GM21390 (cell line): ENCODE measurements at regions not wholly inside any gene's neighbourhood (a gene's known extent, or its start where the extent isn't known, plus 50 kb on each side); places are given as distances from the start of the nearest gene placed in this dataset.

Experiments
- ATAC-seq: cut with Tn5 transposase; IDR thresholded peaks from one replicate; pipeline ENCODE4 v1.9.1; 2021; ENCODE audit not compliant: unreplicated experiment

- no peak for ATAC-seq
These were observed 68.4 kb upstream of the TMC3 start for GRCh38 chr15:81442454-81442853.

DNA sequence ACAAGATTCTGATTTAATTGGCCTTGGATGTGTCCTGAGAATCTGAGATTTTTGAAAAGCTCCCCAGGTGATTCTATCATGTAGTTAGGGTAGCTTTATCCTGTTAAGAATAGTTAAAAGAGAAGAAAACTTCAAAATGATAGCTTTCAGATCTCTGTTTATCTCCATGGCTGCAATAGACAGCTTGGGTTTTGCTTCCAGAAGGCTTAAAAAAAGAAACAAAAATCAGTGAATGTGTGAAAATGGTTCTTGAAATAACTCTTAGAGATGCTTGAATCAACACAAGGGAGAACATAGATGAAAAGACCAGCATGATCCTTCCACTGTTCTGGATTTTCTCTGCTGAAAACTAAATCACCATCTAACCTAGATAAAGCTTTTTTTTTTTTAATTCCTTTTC, 60.8 kb upstream of the TMC3 start:
- ATAC-seq: no peak

- no peak for ATAC-seq
These were observed 59.4 kb upstream of the TMC3 start for GRCh38 chr15:81433462-81433861.

DNA sequence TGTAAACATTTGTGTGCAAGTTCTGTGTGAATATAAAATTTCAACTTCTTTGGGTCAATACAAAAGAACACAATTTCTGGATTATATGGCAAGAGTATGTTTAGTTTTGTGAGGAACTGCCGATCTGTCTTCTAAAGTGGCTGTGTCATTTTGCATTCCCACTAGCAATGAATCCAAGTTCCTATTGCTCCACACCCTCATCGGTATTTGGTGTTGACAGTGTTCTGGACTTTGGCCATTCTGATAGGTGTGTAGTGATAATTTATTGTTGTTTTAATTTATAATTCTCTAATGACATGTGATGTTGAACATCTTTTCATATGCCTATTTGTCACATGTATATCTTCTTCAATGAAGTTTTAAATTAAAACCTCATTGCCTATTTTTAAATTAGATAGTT, 58.2 kb upstream of the TMC3 start:
- ATAC-seq: no peak

GRCh38 chr15:81427176-81427575, 53.2 kb upstream of the TMC3 start:
- ATAC-seq: no peak

DNA sequence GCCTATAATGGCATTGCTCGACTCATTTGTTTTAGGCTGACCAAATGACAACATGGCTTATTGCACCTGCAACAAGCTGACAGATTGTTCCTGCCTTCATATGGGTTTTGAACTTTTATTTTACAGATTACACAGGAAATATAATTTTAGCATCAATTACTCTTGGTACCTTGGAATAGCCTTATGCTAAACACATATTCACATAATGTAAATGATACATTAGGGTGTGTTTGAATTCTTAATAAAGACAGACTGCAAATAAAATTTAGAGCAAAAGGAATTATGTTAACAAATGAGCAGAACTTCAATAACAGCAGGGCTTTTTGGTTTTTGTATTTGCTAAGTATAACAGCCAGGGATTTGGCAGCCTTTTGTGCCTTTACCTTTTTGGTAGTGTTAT, 51.9 kb upstream of the TMC3 start:
- ATAC-seq: no peak
